NCI-H524 treated with DMSO at 0.1 percent for 48 hours (cell line): ENCODE measurements at regions not wholly inside any gene's neighbourhood (a gene's known extent, or its start where the extent isn't known, plus 50 kb on each side); places are given as distances from the start of the nearest gene placed in this dataset.
"Not testable (repeated sequence)": the region's sequence is repeated elsewhere in the genome, so short reads cannot be mapped to it uniquely, and the experiment has no call there.

Experiments used
- DNase-seq: peaks from one replicate; lab custom pipeline; 2025; lab: John Stamatoyannopoulos, UW

DNA sequence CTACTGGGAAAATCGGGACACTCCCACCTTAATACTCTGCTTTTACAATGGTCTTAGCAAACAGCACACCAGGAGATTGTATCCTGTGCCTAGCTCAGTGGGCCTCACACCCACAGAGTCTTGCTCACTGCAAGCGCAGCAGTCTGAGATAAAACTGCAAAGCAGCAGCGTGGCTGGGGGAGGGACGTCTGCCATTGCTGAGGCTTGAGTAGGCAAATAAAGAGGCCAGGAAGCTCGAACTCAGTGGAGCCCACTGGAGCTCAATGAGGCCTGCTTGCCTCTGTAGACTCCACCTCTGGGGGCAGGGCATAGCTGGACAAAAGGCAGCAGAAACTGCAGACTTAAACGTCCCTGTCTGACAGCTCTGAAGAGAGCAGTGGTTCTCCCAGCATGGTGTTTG, 1169.1 kb upstream of the EPHA6 start:
- DNase-seq, result no peak

DNA sequence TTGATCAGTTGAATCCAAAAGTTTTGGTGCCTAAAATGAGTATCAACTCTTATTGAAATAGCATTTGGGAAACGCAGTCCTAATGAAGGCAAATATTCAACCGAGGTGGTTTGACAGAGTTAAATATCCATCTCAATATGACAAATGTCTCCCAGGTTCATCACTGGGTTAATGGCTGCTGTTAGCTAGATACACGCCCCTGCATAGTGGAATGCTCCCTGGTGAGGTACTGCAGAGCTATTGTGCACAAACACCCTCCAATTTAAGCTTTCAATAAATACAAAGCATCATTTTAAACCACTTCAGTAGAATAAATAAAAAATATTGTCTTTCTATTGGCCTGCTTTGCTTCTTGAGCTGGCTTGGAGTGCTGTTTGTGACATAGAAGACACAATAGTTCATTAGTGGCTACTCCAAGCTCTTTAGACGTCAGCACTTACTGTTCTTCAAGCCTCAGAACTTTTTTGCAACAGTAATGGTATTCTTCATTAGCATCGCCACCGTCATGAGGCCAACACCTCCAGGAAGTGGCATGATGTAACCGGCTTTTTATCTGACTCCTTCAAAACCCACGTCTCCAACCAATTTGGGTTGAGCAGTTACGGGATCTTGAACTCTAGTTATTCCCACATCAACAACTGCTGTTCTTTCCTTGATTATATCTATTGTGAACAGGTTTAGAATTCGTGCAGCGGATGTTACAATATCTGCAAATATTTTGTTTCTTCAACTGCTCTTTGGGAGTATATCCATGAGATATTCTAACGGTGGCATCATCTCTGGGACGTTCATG, 1159.6 kb upstream of the EPHA6 start:
- DNase-seq, result no peak

DNA sequence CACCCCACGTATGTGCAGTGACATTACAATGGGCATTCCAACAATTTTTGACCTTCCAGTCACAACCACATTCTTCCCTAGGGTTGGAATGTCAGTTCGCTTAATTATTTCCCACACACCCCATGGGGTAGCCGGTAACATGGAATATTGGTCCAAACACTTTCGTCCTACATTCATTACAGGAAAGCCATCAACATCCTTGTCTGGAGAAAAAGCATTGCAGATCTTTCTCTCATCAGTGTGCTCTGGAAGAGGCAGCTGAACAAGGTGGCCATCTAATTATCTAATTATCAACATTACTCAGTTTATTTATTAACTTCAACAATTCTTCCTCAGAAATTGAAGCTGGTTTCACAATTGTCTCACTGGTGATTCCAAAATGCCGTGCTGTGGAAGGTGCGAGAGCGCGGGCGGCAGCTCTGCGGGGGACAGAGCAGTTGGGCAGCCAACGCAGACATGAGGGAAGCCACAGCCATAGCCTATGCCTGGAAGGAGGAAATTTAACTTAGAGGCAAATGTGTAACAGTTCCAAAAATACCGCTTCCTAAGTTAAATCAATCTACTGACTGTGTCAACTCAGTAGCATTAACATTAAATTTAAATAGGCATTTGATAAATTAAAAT, 1158.9 kb upstream of the EPHA6 start:
- DNase-seq, result no peak

DNA sequence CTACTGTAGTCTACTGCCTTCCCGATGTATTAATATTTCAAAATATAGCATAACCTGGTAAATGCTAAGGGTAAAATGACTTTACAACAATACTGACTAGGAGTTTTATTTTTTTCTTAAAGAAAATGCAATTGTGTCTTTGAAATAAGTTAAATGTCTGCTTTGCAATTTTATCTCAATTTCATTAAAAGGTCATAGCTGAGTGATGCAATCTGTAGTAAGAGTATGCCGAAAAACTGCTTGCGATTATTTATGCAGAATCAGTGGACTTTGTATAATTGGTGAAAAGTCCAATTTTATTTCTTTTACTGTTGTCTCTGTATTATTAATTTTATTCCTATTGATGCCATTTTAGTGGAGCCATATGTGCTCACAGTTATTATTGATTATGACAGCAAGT, 1143.6 kb upstream of the EPHA6 start:
- DNase-seq, result no peak

DNA sequence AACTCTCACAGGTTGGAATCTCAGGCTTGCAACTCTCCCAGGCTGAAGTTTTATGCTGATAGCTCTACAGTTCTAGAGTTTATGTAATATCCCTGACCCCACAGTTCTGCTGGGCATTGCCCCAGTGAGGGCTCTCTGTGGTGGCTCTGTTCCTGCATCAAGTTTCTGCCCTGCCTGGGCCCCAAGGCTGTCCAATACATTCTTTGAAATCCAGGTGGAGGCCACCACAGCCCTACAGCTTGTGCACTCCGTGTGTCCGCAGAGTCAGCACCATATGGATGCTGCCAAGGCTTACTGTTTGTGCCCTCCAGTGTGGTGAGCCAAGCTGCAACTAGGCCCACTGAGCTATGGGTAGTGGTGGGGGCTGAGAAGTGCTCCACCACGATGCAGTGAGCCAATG, 1141.2 kb upstream of the EPHA6 start:
- DNase-seq, result no peak

DNA sequence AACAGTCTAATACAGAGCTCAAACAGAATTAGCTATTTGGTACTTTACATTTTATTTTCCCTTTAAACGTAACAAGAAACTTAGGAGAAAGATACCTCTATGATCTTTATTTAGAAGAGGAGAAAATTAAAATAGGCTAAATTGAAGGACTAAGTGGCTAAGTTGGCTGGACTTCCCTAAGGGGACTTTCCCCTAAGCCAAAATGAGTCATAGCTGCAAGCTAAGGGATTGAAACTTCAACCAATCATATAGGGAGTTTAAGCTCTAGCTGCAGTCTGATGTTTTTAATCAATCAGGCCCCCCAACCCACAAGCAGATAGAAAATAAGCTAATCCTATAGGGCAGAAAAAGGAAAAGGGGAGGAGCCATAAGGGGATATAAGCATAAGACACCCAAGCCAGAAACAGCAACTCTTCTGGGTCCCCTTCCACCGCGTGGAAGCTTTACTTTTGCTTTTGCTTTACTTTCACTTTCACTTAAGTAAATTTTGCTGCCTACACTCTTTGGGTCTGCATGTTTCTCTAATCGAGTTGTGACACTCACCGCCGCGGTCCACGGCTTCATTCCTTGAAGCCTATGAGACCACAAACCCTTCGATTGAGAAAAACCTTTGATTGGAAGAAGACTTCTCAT, 1108.5 kb upstream of the EPHA6 start:
- DNase-seq, result no peak

DNA sequence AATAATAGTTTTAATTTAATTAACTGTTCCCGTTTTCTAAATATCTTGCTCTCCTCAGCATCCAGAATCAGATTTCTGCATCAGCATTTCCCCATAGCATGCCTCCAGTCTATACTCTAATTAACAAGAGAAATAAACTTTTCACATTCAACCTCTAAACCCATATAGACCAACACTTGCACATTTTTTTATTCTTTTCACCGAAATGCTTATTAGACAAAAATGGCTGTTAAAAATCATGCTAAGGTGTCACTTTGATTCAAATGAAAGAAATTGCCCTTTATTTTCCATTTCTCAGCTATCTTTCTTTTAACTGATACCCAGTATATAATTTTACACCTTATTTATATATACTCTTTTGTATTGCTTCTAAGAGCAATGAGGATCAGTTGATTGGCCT, 1107.1 kb upstream of the EPHA6 start:
- no peak for DNase-seq

DNA sequence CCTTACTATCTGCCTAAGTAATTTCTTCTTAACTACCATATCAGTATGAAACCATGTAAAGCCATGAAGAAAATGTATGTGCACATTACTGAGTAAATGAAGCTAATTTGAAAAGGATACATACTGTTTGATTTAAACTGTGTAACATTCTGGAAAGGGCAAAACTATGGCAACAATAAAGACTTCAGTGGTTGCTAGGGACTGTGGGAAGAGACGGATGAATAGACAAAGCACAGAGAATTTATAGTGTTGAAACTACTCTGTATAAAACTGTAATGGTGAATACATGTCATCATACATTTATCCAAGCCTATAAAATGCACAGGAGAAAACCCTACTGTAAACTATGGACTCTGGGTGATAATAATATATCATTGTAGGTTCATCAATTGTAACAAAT, 1103.7 kb upstream of the EPHA6 start:
- DNase-seq, result no peak

DNA sequence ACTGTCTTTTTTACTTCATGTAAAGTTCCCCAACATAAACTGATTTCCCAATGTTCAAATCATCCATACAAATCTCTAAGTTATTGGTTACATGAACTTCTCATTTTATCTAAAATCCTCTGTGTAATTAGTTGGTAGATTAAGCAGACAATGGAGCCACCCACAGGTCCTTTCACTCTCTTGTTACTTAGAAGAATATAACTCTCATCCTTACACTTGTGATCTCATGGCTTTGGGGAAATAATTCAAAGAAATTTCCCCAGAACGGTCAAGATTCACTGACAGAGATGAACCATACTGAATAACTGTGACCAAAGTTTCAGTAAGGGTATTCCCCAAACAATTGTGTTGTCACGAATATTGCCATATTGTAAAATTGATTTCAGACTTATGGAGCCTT, 1102.6 kb upstream of the EPHA6 start:
- no peak for DNase-seq

DNA sequence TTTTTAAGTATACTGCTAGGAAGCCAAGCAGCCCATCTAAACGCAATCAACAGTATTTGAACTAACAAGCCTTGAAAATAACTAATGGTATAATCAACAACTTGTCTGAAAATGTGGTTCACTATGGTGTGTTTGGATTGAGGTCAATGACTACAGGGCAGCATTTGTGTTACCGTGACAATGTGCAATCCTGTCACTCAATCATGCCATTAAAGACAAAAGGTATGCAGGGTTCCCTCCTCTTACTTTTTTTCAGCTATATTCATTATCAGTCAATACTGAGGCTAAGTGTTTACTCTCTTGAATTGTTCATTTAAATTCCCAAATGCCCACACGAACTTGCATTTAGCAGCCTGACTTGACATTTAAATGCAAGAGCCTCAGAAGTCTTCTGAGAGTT, 1099.3 kb upstream of the EPHA6 start:
- DNase-seq, result no peak

DNA sequence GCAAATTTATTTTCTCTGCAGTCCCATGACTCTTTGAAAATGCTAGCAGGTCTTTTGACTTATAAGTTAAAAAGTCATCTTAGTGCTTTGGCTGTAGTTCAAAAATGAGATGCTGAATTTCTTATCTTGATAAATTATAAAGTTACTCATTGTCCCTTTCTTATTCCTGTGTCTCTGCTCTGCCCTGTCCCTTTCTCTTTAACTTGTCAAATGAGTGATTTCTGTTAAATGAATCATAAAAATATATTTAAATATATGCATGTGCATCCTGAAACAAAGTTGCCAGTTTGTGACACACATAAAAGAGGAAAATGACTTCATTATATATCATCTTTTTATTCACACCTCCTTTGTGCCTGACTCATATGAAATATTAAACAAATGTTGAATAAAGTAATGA, 1097.3 kb upstream of the EPHA6 start:
- DNase-seq, result no peak

DNA sequence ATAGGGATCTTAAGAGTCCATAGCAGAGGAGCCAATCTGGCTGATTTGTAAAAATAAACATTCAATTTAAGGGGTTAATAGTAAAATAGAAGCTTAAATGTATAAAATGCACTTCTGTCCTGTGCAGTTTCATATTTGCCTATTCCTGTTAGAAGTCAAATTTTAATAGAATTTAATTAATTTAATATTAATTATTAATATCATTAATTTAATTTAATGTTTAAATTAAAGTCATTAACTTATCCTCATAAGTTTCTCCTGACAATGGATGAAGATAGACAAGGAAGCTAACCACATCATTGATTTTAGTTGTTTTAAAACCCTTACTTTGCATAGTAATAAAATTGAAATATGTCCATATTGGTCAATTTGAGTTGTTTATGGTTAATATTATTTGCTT, 1096.2 kb upstream of the EPHA6 start:
- no peak for DNase-seq

DNA sequence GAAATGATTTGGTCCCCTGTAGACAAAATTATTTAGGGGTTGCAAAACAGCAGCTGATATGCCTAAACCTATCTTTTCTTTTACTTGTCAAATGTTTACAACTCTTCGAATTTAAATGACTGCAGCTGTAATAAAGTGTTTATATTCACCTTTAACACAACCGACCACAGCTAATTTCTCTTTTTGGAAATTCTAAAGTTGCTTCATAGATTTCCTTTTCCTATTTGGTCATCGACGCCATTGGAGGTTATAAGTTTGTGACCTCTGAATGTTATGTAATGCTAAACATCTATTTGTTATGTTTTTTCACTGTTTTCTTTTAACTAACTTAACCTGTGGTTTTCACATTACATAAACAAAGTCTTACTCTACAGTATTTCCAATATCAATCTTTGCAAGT, 1094.9 kb upstream of the EPHA6 start:
- no peak for DNase-seq

DNA sequence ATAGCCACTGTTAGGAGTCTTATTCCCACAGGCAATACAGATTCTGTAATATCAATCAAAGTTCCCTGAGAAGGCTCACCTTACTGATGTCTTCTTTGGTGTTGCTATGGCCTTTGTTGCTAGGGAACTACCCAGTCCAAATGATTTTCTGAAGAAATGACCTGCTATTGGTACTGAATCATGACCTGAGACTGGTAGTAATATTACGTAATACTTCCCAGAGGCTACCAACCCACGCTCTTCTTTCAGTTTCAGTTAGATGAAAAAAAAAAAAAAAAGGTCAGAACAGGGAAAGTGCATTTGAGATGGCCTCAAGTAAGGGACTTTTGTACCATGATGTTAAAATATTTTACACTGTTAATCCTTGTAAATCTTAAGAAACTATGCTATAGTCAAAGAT, 1092.5 kb upstream of the EPHA6 start:
- DNase-seq, result no peak

DNA sequence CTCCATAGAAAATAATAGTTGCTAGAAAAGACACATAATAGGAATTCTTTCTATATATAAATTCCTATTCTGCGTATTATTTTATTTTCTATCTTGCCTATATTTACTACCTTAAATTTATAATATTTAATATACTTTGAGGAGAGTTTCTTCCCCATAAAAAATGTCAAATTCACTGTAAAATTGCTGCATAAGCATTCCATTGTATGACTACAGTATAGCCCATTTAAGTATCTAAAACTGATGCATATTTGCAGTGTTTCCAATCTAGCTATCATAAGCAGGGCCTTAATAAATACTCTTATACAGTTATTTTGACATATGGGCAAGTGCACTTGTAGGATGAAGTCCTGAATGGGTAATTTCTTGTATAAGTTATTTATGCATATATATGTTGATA, 1088.6 kb upstream of the EPHA6 start:
- DNase-seq, result no peak

DNA sequence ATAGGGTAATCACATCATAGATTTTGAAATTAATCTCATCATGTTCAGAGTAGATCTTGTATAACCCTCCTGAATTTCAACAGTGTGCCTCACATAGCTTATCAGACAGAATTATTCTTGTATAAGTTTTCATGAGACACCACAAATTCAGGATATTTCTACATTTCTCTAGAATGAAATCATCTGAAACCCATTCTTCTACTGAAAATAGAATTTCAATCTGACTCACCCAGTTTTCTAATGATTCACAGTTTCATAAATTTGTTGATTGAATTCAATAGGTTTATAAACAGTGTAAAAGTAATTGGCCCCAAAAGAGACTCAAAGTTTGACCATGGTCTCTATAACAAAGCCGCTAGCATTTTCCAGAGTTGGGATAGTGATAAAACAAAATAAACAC, 1082.6 kb upstream of the EPHA6 start:
- DNase-seq, result no peak

DNA sequence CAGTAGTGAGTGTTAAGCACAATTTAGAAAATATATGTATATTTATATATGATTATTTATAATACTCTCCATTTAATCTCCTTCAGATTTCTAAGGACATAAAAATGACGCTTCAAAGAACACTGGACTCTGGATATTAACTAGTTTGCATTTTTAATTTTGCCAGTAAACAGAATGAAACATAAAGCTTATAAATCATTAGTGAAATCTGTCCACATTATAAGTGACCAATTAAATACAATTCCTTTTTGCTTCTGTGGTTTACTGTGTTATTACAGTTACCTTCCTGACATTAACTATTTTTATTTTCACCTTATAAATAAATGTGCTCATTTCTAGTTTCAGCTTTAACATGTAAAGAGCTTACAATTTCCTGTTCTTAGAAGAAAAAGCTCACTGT, 1081.1 kb upstream of the EPHA6 start:
- no peak for DNase-seq

DNA sequence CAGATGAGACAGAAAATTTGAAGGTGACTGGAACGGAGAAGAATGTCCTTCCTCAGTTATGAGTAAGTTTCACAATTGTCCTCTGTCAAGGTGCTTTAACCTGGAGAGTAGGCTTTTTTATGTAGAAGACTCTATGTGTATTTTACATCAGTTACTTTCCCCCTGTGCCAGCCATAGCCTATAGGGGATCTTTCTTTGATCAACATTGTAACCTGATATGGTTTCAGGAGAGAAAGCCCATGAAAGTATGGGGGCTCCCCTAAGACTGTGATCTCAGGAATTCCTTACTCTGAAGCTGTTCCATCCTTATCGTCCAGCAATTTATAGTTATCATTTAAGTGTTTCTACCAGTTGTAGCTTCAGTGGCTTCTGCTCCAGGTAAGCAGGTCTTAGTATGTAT, 1076.3 kb upstream of the EPHA6 start:
- no peak for DNase-seq

DNA sequence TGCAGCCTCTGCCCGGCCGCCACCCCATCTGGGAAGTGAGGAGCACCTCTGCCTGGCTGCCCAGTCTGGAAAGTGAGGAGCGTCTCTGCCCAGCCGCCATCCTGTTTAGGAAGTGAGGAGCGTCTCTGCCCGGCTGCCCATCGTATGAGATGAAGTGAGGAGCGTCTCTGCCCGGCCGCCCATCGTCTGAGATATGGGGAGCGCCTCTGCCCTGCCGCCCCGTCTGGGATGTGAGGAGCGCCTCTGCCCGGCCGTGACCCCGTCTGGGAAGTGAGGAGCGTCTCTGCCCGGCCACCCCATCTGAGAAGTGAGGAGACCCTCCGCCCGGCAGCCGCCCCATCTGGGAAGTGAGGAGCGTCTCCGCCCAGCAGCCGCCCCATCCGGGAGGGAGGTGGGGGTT, 1069.5 kb upstream of the EPHA6 start:
- DNase-seq, result not testable (repeated sequence)

DNA sequence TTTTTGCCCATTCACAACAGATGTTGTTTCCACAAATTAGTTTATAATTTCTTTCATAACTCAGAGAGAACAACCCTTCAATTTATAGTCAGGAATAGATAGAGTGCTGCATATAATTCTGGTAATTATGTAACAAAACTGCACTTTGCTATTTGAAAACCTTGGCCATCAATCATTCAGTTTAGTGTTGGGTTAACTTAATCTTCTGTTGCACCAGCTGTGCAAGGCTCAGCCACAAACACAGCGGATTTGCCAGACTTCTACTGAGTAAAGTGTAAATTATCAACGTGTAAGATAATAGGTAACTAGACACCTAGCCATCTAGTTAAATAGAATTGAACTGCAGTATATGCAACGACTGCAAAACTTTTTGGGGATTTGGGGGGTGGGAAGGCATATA, 1064.3 kb upstream of the EPHA6 start:
- DNase-seq, result peak; percentile 92

DNA sequence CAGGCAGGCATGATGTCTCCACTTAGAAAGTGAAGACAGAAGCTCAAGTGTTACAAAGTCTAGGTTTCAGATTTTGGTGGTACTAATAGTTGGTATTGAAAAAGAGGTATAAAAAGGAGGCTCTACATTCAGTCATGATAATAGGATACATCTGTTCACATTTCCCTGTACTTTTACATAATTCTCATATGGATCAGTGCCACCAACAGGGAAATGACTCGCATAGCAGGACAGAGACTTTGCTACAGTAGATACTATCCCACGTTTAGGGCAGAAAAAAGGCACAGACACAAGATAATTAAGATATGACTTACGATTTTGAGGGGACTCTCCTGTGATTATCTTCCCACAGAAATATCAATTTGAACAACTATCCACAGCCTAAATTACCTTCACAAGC, 1062.9 kb upstream of the EPHA6 start:
- DNase-seq, result peak; percentile 68

DNA sequence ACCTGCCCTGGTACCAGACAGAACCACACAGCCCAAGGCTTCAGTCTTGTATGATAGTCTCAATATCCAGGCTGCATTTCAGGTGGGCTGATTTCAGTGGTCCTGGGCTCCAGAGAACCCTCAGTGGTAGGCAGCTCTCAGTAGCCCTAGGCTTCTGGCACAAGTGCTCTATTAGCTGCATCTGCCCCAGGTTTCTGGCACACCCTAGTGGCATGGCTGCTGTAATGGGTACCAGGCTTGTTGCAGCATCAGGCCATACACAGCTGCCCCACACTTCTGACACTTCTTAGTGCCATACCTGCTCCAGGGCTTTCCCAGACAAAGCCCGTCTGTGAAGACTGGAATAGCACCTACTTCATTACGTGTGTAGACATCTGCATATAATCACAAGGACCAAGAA, 1062.2 kb upstream of the EPHA6 start:
- DNase-seq, result no peak

DNA sequence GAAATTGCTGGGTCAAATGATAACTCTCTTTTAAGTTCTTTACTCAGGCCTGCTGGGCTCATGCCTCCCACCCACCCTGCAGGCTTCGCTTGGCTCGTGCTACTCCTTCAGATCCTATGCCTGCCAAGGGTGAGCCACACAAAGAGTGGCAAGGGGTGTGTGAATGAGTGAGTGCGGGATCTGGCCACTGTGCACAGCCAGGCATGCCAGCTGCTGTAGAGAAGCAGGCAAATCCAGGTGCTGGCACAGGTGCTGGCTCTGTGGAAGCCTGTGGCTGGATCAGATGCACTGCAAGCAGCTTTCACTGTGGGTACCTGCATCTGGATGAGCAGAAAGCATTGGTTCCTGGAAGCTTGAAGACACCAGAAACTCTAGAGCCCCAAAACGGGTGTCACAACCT, 1055.7 kb upstream of the EPHA6 start:
- no peak for DNase-seq
